ENCODE measurements at regions not wholly inside any gene's neighbourhood (a gene's known extent, or its start where the extent isn't known, plus 50 kb on each side); places are given as distances from the start of the nearest gene placed in this dataset.

GRCh38 chrX:116379854-116380253 is 56.6 kb upstream of the SLC6A14 start:
- Histone ChIP-seq H3K27ac (no peak overlapping the region), H3K27me3 (no peaks in the 10 kb centered on the region), H3K36me3 (no peaks in the 10 kb centered on the region), H3K9me3 (no peaks in the 10 kb centered on the region), H3K4me1 (no peaks in the 10 kb centered on the region), H3K4me3 (no peak overlapping the region)
- no peak for DNase-seq
- WGBS, 2 donors (ENCODE audit: low coverage in 1 of 2): 75% methylated on average over 4 of the region's 4 CpGs; no CpG with 5 or more reads in 1 of the 2 donors
- intact Hi-C loops (cut with DNase I; ENCODE audit: low total_unique reads) (no loop called here), in situ Hi-C loops (cut with MboI; ENCODE audit: low pct_ligation_motif_present in 1 of 4, low pct_unique_long_range_greater_than_20kb in 1 of 4, low sequenced_read_pairs in 3 of 4) (no loop called here)
- no peak for TF ChIP-seq POLR2A (IDR thresholded peaks at IDR 0.05)
- no peak for TF ChIP-seq CTCF (IDR thresholded peaks at IDR 0.05)
- TF ChIP-seq EP300 (IDR thresholded peaks at IDR 0.05; ENCODE audit: low read depth): no peak
- no peak for TF ChIP-seq POLR2AphosphoS5 (IDR thresholded peaks at IDR 0.05)

GRCh38 chrX:116384406-116384954 is 51.9 kb upstream of the SLC6A14 start:
- whole genome bisulfite sequencing, 2 donors (ENCODE audit: low coverage in 1 of 2): 0 to 65% methylated on average over 1 to 3 of the region's 3 CpGs
- no peak for TF ChIP-seq POLR2AphosphoS5 (IDR thresholded peaks at IDR 0.05)
- no peak for TF ChIP-seq POLR2A (IDR thresholded peaks at IDR 0.05)
- no peak for TF ChIP-seq EP300 (IDR thresholded peaks at IDR 0.05; ENCODE audit: low read depth)
- TF ChIP-seq CTCF (IDR thresholded peaks at IDR 0.05): no peak
- intact Hi-C loops (cut with DNase I; ENCODE audit: low total_unique reads): no loop called here

More at GRCh38 chrX:116384406-116384954, 51.9 kb upstream of the SLC6A14 start:
- Histone ChIP-seq H3K27ac (no peak overlapping the region), H3K4me1 (no peaks in the 10 kb centered on the region), H3K4me3 (no peak overlapping the region), H3K9me3 (no peaks in the 10 kb centered on the region), H3K36me3 (no peaks in the 10 kb centered on the region), H3K27me3 (no peaks in the 10 kb centered on the region)
- in situ Hi-C loops (cut with MboI; ENCODE audit: low pct_ligation_motif_present in 1 of 4, low pct_unique_long_range_greater_than_20kb in 1 of 4, low sequenced_read_pairs in 3 of 4): no loop called here
- DNase-seq: no peak

Measured in transverse colon (tissue), 4 donors.